HS-27A (cell line): ENCODE measurements at regions not wholly inside any gene's neighbourhood (a gene's known extent, or its start where the extent isn't known, plus 50 kb on each side); places are given as distances from the start of the nearest gene placed in this dataset.

ENCODE experiments used
- DNase-seq: peaks from one replicate; pipeline ENCODE4 v3.0.0-alpha.2; 2012; ENCODE audit warnings: low read depth, missing footprints

- no peak for DNase-seq
Measured at GRCh38 chr20:60244373-60245146, 286.3 kb downstream of the CDH26 start.

- no peak for DNase-seq
Measured at GRCh38 chr20:60246751-60247150, 288.5 kb downstream of the CDH26 start.

- peak; percentile 87 for DNase-seq
Measured at GRCh38 chr20:60249436-60249835, 291.2 kb downstream of the CDH26 start.

- no peak for DNase-seq
Measured at GRCh38 chr20:60250251-60250650, 292.0 kb downstream of the CDH26 start.

- DNase-seq = no peak
Measured at GRCh38 chr20:60252866-60253265, 294.6 kb downstream of the CDH26 start.

GRCh38 chr20:60253471-60253870 lies 295.2 kb downstream of the CDH26 start:
- DNase-seq = no peak

GRCh38 chr20:60254901-60255411 lies 296.7 kb downstream of the CDH26 start:
- peak; percentile 47 for DNase-seq

GRCh38 chr20:60255415-60255814 lies 297.2 kb downstream of the CDH26 start:
- DNase-seq = no peak

- DNase-seq = no peak
Measured at GRCh38 chr20:60255866-60256265, 297.6 kb downstream of the CDH26 start.

GRCh38 chr20:60256811-60257210 lies 298.6 kb downstream of the CDH26 start:
- DNase-seq = no peak

GRCh38 chr20:60257671-60258070 lies 299.4 kb downstream of the CDH26 start:
- no peak for DNase-seq

- no peak for DNase-seq
Measured at GRCh38 chr20:60258255-60258863, 300.1 kb downstream of the CDH26 start.

GRCh38 chr20:60261333-60261732 lies 303.1 kb downstream of the CDH26 start:
- no peak for DNase-seq

GRCh38 chr20:60262967-60263603 lies 304.9 kb downstream of the CDH26 start:
- no peak for DNase-seq

GRCh38 chr20:60263725-60264709 lies 305.8 kb downstream of the CDH26 start:
- DNase-seq = no peak

- no peak for DNase-seq
Measured at GRCh38 chr20:60266177-60266823, 308.1 kb downstream of the CDH26 start.

GRCh38 chr20:60268491-60268890 lies 310.3 kb downstream of the CDH26 start:
- no peak for DNase-seq

GRCh38 chr20:60269573-60270162 lies 311.4 kb downstream of the CDH26 start:
- DNase-seq = no peak

GRCh38 chr20:60270341-60270740 lies 312.1 kb downstream of the CDH26 start:
- DNase-seq = no peak

- DNase-seq = no peak
Measured at GRCh38 chr20:60271597-60271996, 313.4 kb downstream of the CDH26 start.

GRCh38 chr20:60272790-60273189 lies 314.6 kb downstream of the CDH26 start:
- DNase-seq = no peak
